B cell (primary cell): ENCODE measurements at regions not wholly inside any gene's neighbourhood (a gene's known extent, or its start where the extent isn't known, plus 50 kb on each side); places are given as distances from the start of the nearest gene placed in this dataset.

Experiments
- ATAC-seq: fragments of 200-7000 bp; cut with Tn5 transposase; one replicate; pipeline ENCODE4 v1.10.0; 2021; ENCODE audit warnings: low read depth, mild to moderate bottlenecking, moderate number of reproducible peaks, moderate library complexity
- CTCF ChIA-PET: fragments of 350-600 bp; sonication (Branson Sonifier 250); formaldehyde crosslinking; loops from one replicate; lab custom pipeline; 2021; ENCODE audit warnings: antibody characterized with exemption, inconsistent platforms; lab: Charles Lee
- POLR2A ChIA-PET: fragments of 350-600 bp; sonication (Branson Sonifier 250); formaldehyde crosslinking; loops from one replicate; lab custom pipeline; 2021; ENCODE audit warnings: antibody characterized with exemption; lab: Charles Lee
- DNase-seq: peaks from one replicate; pipeline ENCODE4 v3.0.0; 2013
- H2AFZ ChIP-seq: 2 replicates; pipeline ENCODE4 v1.6.1; 2012; ENCODE audit warnings: mild to moderate bottlenecking, low read depth, low read length; ENCODE audit not compliant: insufficient read depth, poor library complexity, severe bottlenecking
- H3K27ac ChIP-seq, 2 donors: 1 replicate in 1 of 2; 2 replicates in 1 of 2; pipeline ENCODE4 v1.5.1; 2012 to 2013; ENCODE audit warnings: low read length in 2 of 2, mild to moderate bottlenecking in 2 of 2, moderate library complexity in 1 of 2
- H3K27me3 ChIP-seq, 4 experiments: fragments of 200-600 bp in 1 of 4; sonication (generic) in 1 of 4; replicated peaks in 1 of 4; 1 replicate in 2 of 4; 2 replicates in 2 of 4; pipeline versions ENCODE4 v1.6.1 to v1.7.0; 2013 to 2016; ENCODE audit warnings: low read length in 3 of 4, mild to moderate bottlenecking in 2 of 4, mixed read lengths in 1 of 4, moderate library complexity in 1 of 4; ENCODE audit not compliant: insufficient read depth in 4 of 4, control insufficient read depth in 3 of 4; ENCODE audit errors: control extremely low read depth in 1 of 4
- H3K36me3 ChIP-seq, 2 experiments: replicated peaks in 1 of 2; 1 replicate in 1 of 2; 2 replicates in 1 of 2; pipeline versions ENCODE4 v1.6.1 to v1.7.1; 2013; ENCODE audit warnings: low read length in 1 of 2; ENCODE audit not compliant: insufficient read depth in 2 of 2, control insufficient read depth in 1 of 2; ENCODE audit errors: control extremely low read depth in 1 of 2, extremely low read depth in 1 of 2
- H3K4me1 ChIP-seq, 2 donors: fragments of 200-600 bp in 1 of 2; sonication (generic) in 1 of 2; 1 replicate in 1 of 2; 2 replicates in 1 of 2; pipeline versions ENCODE4 v1.5.1 to v1.6.1; 2013 to 2017; ENCODE audit warnings: low read length in 2 of 2; ENCODE audit not compliant: control insufficient read depth in 2 of 2, insufficient read depth in 2 of 2
- H3K4me2 ChIP-seq: replicated peaks from 2 replicates; pipeline ENCODE3; 2012; ENCODE audit warnings: mild to moderate bottlenecking, low read depth, low read length; ENCODE audit not compliant: poor library complexity, severe bottlenecking
- H3K4me3 ChIP-seq, 5 experiments: fragments of 200-600 bp in 1 of 5; sonication (generic) in 1 of 5; 1 replicate in 3 of 5; 2 replicates in 2 of 5; pipeline versions ENCODE4 v1.5.1 to v1.7.0; 2011 to 2016; ENCODE audit warnings: low read length in 4 of 5, mild to moderate bottlenecking in 4 of 5, low read depth in 2 of 5, control low read depth in 1 of 5, moderate library complexity in 1 of 5; ENCODE audit not compliant: insufficient read depth in 1 of 5; ENCODE audit errors: control extremely low read depth in 1 of 5, extremely low read depth in 1 of 5
- H3K79me2 ChIP-seq: fragments of 200-600 bp; sonication (generic); one replicate; pipeline ENCODE4 v1.6.0; 2016; ENCODE audit warnings: low read length; ENCODE audit not compliant: control insufficient read depth, insufficient read depth
- H3K9ac ChIP-seq: fragments of 200-600 bp; sonication (generic); 2 replicates; pipeline ENCODE4 v1.6.1; 2017; ENCODE audit warnings: mild to moderate bottlenecking, low read length, moderate library complexity
- H3K9me3 ChIP-seq, 3 donors: one replicate each; pipeline versions ENCODE4 v1.6.1 to v1.7.1; 2013; ENCODE audit warnings: low read length in 2 of 3; ENCODE audit not compliant: control insufficient read depth in 2 of 3, insufficient read depth in 1 of 3; ENCODE audit errors: control extremely low read depth in 1 of 3
- H4K20me1 ChIP-seq: 2 replicates; pipeline ENCODE4 v1.6.0; 2012; ENCODE audit warnings: mild to moderate bottlenecking, low read length; ENCODE audit not compliant: insufficient read depth, control insufficient read depth, poor library complexity, severe bottlenecking
- H3K27ac Mint-ChIP-seq: one replicate; pipeline ENCODE4 v1.8.0; 2021; ENCODE audit warnings: mixed read lengths
- H3K27me3 Mint-ChIP-seq: one replicate; pipeline ENCODE4 v1.8.0; 2021; ENCODE audit warnings: mixed read lengths
- H3K4me1 Mint-ChIP-seq: one replicate; pipeline ENCODE4 v1.8.0; 2021; ENCODE audit warnings: mixed read lengths
- H3K4me3 Mint-ChIP-seq: one replicate; pipeline ENCODE4 v1.8.0; 2021; ENCODE audit warnings: mixed read lengths
- H3K9me3 Mint-ChIP-seq: one replicate; pipeline ENCODE4 v1.8.0; 2022; ENCODE audit warnings: mixed read lengths; ENCODE audit not compliant: insufficient read depth
- EZH2 ChIP-seq: IDR thresholded peaks from 2 replicates; pipeline ENCODE4 v1.6.1; 2012; ENCODE audit warnings: borderline replicate concordance, low read depth, mild to moderate bottlenecking, moderate library complexity, low read length; ENCODE audit not compliant: insufficient read depth, poor library complexity, severe bottlenecking
- WGBS: methylation state at CpG from one replicate; pipeline ENCODE4 v1.1.5; 2013; ENCODE audit warnings: missing lambda C conversion rate; ENCODE audit not compliant: insufficient coverage; 5-methylcytosine and 5-hydroxymethylcytosine counted together
- intact Hi-C: fragments of 100-400 bp; cut with micrococcal nuclease; formaldehyde crosslinking; loops from one replicate; pipeline ENCODE4 v1.10.0; 2022
- TF ChIP-seq, protein P1 (sequence below): fragments of 200-600 bp; IDR thresholded peaks from one replicate; pipeline ENCODE4 v1.8.0; 2022; ENCODE audit warnings: antibody characterized with exemption, mild to moderate bottlenecking

DNA sequence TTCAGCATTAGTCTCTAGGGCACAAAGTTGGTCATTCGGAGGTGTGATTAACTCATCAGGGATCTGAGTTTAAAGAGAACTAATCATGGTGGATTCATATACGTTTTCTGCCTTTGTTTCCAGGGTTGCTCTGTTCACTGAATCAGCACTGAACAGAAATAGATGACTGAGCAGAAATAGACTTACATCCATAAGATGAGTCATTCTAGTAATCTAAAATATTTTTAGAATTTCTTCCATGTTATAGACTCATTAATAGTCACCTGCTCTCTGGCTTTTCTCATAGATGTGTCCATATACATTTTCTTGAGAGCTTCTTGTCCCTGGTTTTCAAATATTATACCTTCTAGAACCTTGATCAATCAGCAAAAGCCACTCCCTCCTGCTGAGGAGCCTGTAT lies 837.6 kb upstream of the DPPA4 start:
- H3K4me1 Mint-ChIP-seq = no peaks in the 10 kb centered on the region
- Histone ChIP-seq H3K4me1 (no peaks in the 10 kb centered on the region), H3K36me3 (no peaks in the 10 kb centered on the region), H3K9ac (no peak overlapping the region), H3K27ac (no peak overlapping the region), H3K4me2 (no peak overlapping the region), H2AFZ (no peak overlapping the region), H3K4me3 (no peak overlapping the region), H3K9me3 (no peaks in the 10 kb centered on the region), H4K20me1 (no peaks in the 10 kb centered on the region), H3K27me3 (no peaks in the 10 kb centered on the region), H3K79me2 (no peaks in the 10 kb centered on the region)
- no peaks in the 10 kb centered on the region for H3K27me3 Mint-ChIP-seq
- H3K4me3 Mint-ChIP-seq = no peak overlapping the region
- ATAC-seq = no peak
- ChIA-PET POLR2A (no interaction called here), CTCF (no interaction called here)
- DNase-seq = no peak
- H3K9me3 Mint-ChIP-seq = no peaks in the 10 kb centered on the region
- intact Hi-C loops = no loop called here
- no peak overlapping the region for H3K27ac Mint-ChIP-seq
- no peak for TF ChIP-seq EZH2
- TF ChIP-seq, protein P1, sequence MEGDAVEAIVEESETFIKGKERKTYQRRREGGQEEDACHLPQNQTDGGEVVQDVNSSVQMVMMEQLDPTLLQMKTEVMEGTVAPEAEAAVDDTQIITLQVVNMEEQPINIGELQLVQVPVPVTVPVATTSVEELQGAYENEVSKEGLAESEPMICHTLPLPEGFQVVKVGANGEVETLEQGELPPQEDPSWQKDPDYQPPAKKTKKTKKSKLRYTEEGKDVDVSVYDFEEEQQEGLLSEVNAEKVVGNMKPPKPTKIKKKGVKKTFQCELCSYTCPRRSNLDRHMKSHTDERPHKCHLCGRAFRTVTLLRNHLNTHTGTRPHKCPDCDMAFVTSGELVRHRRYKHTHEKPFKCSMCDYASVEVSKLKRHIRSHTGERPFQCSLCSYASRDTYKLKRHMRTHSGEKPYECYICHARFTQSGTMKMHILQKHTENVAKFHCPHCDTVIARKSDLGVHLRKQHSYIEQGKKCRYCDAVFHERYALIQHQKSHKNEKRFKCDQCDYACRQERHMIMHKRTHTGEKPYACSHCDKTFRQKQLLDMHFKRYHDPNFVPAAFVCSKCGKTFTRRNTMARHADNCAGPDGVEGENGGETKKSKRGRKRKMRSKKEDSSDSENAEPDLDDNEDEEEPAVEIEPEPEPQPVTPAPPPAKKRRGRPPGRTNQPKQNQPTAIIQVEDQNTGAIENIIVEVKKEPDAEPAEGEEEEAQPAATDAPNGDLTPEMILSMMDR = no peak
- 100% methylated on average over 1 of the region's 2 CpGs for WGBS

DNA sequence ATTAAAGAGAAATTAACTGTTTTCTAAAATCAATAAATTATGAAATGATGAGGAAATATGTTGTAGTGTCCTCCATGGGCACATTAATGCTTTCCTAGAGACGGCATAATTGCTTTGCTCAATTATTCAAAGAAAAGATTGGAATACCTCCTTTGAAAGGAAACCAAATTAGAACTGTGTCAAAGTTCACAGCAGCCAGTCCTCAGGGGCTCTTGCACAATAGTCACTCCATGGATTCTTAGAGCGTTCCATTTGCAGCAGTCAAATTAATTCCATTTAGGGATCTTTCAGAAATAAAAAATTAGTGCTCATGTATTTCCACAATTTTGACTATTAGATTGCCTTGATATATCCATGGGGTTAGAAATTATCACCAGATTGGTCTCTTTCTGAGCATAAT lies 841.6 kb upstream of the DPPA4 start:
- no peak overlapping the region for H3K9ac ChIP-seq
- no peaks in the 10 kb centered on the region for H3K9me3 ChIP-seq
- H3K36me3 ChIP-seq = no peaks in the 10 kb centered on the region
- intact Hi-C loops = no loop called here
- no peak overlapping the region for H3K4me3 ChIP-seq
- H3K4me3 Mint-ChIP-seq = no peak overlapping the region
- no peaks in the 10 kb centered on the region for H3K79me2 ChIP-seq
- no peak for DNase-seq
- CTCF ChIA-PET = no interaction called here
- H3K27ac Mint-ChIP-seq = no peak overlapping the region
- H3K27me3 Mint-ChIP-seq = no peaks in the 10 kb centered on the region
- H4K20me1 ChIP-seq = no peaks in the 10 kb centered on the region
- no peak overlapping the region for H3K4me2 ChIP-seq
- no peaks in the 10 kb centered on the region for H3K27me3 ChIP-seq
- TF ChIP-seq, protein P1 = no peak
- no peak for TF ChIP-seq EZH2
- POLR2A ChIA-PET = no interaction called here
- 100% methylated on average over 1 of the region's 2 CpGs for WGBS
- H3K27ac ChIP-seq = no peak overlapping the region
- H3K4me1 ChIP-seq = no peaks in the 10 kb centered on the region
- no peaks in the 10 kb centered on the region for H3K9me3 Mint-ChIP-seq
- no peak overlapping the region for H2AFZ ChIP-seq
- H3K4me1 Mint-ChIP-seq = no peaks in the 10 kb centered on the region
- ATAC-seq = no peak
